SU-DHL-6 (cell line): ENCODE measurements at regions not wholly inside any gene's neighbourhood (a gene's known extent, or its start where the extent isn't known, plus 50 kb on each side); places are given as distances from the start of the nearest gene placed in this dataset.

ENCODE experiments used
- EZH2phosphoT487 ChIP-seq: fragments of 200-600 bp; sonication (generic), shearing (Covaris generic); conservative IDR thresholded peaks from 2 replicates; pipeline ENCODE4 v1.6.1; 2018; ENCODE audit warnings: mild to moderate bottlenecking, antibody characterized with exemption, low read length, moderate library complexity, mixed read lengths
- TF ChIP-seq, protein P1 (sequence below): fragments of 200-600 bp; sonication (generic); IDR thresholded peaks from one replicate; pipeline ENCODE4 v1.5.1; 2017; ENCODE audit warnings: antibody characterized with exemption, mild to moderate bottlenecking, low read length, moderate library complexity; ENCODE audit not compliant: insufficient read depth, poor library complexity, severe bottlenecking

DNA sequence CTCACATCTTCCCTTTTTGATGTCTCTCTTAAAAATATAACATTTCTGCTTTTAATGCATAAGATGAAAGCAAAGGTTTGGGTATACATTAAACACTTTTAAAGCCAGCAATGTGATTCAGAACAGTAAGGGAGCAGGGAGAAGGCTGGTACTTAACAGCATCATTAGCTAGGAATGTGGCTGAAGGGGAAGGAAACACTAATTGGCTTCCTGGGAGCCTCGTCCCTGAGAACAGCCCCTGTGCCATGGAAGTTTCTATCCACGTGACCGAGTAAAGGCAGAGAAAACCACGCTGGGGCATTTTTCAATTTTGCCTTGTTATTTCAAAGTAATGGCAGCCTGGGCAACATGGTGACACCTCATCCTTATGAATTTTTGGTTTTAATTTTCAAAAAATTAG lies 109.2 kb upstream of the GPC1 start:
- TF ChIP-seq, protein P1, sequence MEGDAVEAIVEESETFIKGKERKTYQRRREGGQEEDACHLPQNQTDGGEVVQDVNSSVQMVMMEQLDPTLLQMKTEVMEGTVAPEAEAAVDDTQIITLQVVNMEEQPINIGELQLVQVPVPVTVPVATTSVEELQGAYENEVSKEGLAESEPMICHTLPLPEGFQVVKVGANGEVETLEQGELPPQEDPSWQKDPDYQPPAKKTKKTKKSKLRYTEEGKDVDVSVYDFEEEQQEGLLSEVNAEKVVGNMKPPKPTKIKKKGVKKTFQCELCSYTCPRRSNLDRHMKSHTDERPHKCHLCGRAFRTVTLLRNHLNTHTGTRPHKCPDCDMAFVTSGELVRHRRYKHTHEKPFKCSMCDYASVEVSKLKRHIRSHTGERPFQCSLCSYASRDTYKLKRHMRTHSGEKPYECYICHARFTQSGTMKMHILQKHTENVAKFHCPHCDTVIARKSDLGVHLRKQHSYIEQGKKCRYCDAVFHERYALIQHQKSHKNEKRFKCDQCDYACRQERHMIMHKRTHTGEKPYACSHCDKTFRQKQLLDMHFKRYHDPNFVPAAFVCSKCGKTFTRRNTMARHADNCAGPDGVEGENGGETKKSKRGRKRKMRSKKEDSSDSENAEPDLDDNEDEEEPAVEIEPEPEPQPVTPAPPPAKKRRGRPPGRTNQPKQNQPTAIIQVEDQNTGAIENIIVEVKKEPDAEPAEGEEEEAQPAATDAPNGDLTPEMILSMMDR: no peak
- TF ChIP-seq EZH2phosphoT487: no peak
